Mesenteric fat pad (tissue), 1 donor: ENCODE measurements at regions not wholly inside any gene's neighbourhood (a gene's known extent, or its start where the extent isn't known, plus 50 kb on each side); places are given as distances from the start of the nearest gene placed in this dataset.
"Not testable (repeated sequence)": the region's sequence is repeated elsewhere in the genome, so short reads cannot be mapped to it uniquely, and the experiment has no call there.

Experiments
- DNase-seq: peaks from one replicate; pipeline ENCODE4 v3.0.0-alpha.2; 2020; ENCODE audit warnings: low spot score
- donor health status: DM: yes; HTN: yes; CAD: no.

GRCh38 chr6:27149150-27149549 is 98.4 kb upstream of the PRSS16 start:
- no peak for DNase-seq

DNA sequence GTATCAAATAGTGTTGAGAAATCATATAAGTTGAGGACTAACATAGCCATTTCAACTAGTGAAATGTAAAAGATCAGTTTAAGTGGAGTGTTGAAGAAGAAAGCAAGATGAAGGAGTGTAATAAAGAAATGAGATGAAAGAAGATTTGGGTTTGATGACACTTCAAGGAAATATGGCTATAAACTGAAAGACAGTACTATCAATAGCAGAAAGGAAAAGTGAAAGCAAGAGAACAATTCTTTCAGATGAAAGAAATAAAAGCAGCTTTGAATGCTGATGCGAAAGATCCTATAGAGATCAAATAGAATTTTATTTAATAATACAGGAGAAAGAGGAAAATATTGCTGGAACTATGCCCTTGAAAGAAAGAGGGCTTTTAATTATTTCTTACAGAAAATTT is 92.8 kb upstream of the PRSS16 start:
- no peak for DNase-seq

GRCh38 chr6:27156874-27157458 is 90.5 kb upstream of the PRSS16 start:
- DNase-seq: no peak

DNA sequence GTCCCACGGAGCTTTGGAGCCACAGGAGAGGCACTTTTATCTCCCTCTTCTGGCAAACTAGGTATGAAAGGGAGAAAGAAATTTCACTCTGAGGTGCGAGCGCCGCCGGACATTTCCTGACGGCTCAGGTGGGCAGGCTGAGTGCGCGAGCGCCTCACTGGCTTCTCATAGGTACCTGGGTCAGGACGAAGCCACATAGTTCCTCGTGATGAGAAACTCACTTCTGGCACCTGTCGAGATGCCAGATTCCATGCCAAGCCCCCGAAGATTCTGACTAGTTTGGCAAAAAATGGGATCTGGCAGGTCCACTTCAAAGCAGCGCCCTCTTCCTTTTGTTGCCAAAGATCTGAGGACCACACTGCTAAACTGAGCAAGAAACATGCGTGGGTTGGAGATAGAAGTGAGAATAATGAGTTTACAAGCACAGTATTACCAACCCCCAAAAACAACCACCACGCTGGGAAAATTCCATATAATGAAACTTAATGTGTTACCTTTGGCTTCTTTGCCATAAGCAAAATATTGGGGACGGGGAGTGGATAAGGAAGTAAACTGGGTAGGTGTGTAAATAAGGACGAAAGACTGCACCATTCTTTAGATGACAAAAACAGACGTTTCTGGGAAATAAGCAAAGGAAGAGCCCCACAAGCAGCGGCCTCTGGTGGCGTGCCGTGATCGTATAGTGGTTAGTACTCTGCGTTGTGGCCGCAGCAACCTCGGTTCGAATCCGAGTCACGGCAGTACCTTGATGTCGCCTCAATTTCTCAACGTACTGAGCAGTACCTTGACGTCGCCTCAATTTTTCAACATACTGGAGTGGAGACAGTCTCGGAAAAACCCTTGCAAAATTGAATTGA is 89.8 kb upstream of the PRSS16 start:
- no peak for DNase-seq

DNA sequence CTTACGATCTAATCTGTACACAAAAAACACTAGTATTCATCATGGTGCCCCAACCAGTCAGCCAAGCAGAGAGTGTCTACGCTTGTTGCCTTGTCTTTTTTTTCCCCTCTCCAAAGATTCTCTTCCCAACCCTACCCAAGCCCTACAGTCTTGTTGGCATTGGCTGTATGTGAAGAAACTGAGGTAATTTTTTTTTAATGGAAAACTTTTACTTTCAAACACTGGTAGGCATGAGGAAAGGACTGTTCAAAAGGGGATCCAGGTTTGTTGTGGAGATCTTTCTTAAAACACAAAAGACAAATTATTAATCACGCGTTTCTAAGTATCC is 89.2 kb upstream of the PRSS16 start:
- DNase-seq: no peak

- no peak for DNase-seq
Measured at GRCh38 chr6:27159725-27160124, 87.8 kb upstream of the PRSS16 start.

DNA sequence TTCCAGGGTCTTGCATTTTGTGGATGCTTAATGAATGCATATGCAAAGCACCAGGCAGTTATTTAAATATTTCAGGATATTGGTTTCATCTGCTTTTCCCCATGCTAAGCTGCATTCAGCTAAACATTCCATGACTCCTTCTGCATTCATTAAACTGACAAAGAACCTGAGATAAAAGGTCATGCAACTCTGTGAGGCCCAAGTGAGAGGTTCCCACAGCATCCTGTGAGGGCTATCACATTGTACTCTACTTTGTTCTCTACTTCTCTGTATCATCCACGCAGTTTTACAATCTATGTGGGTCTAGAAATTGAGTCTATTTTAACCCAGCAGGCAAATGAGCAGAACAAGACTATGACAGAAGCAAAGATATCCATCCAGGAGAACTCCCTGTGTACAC is 86.4 kb upstream of the PRSS16 start:
- no peak for DNase-seq

GRCh38 chr6:27161603-27161945 is 85.9 kb upstream of the PRSS16 start:
- no peak for DNase-seq

- DNase-seq: no peak
Measured at GRCh38 chr6:27161946-27162603, 85.4 kb upstream of the PRSS16 start.

- DNase-seq: no peak
Measured at GRCh38 chr6:27163834-27164233, 83.7 kb upstream of the PRSS16 start.

GRCh38 chr6:27168108-27168507 is 79.4 kb upstream of the PRSS16 start:
- no peak for DNase-seq

DNA sequence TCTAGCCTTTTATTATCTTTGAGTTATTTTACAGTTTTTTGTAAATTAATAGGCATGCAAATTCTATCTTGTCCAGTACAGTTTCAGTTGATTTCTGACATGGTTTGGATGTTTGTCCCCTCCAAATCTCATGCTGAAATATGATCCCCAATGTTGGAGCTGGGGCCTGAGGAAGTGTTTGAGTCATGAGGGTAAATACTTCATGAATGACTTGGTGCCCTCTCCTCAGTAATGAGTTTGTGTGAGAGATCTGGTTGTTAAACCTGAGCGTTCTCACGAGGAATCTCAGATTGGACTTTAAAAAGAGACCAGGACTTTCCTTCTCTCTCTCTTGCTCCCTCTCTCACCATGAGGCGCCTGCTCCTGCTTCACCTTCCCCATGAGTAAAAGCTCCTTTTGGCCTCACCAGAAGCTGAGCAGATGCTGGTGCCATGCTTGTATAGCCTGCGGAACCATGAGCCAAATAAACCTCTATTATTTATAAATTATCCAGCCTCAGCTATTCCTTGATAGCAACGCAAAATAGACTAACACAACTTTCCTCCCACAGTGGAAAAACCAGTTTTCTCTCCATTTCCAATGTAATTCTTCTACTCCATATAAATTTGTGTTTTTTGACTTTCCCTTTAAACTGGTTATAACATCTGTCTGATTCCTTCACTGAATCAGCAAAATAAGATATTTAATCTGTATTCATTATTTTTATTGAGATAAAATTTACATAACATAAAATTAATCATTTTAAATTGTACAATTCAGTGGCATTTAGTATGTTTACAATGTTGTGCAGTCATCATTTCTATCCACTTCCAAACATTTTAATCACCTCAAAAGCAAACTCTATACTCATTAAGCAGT is 78.7 kb upstream of the PRSS16 start:
- DNase-seq: no peak

GRCh38 chr6:27172524-27173231 is 74.8 kb upstream of the PRSS16 start:
- DNase-seq: not testable (repeated sequence)

DNA sequence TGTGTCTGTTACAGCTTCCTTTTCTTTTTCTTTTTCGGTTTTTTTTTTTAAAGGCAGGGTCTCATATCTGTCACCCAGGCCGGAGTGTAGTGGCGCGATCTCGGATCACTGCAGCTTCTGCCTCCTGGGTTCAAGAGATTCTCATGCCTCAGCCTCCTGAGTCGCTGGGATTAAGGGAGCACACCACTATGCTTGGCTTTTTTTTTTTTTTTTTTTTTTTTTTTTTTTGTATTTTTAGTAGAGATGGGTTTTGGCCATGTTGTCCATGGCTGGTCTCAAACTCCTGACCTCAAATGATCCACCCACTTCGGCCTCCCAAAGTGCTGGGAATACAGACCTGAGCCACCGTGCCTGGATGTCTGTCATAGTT is 74.3 kb upstream of the PRSS16 start:
- not testable (repeated sequence) for DNase-seq

DNA sequence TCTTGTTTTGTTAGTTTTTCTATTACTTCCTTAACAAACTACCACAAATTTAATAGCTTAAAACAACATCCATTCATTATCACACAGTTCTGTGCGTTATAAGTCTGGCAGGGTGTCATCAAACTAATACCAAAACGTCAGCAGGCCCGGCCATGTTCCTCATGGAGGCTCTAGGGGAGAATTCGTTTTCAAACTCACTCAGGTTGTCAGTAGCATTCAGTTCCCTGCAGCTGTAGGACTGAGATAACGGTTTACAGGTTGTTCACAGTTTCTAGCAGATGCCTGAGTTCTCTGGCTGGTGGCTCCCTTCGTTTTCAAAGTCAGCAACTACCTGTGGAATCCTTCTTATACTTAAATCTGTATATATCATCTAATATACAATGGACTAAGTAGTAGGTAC is 72.5 kb upstream of the PRSS16 start:
- DNase-seq: no peak

DNA sequence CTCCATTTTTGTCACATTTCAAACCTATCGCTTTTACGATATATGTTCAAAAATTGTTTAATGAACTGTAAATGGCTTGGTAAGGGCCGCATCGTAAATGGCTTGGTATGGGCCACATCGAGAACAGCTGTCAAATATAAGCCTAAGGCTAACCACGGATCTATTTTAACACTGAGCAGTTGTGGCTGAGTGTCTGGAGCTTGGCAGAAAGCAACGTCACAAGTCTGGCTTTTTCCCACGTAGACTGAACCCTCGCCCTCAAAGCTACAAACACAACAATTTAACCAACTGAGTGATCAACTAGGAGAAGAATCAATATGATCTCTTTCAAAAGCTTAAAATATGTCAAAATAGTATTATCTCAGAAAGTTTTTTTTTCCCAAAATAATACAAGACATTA is 71.4 kb upstream of the PRSS16 start:
- no peak for DNase-seq

GRCh38 chr6:27176523-27177484 is 70.7 kb upstream of the PRSS16 start:
- DNase-seq: no peak

- peak; percentile 92 for DNase-seq
Measured at GRCh38 chr6:27177485-27178406, 69.8 kb upstream of the PRSS16 start.

DNA sequence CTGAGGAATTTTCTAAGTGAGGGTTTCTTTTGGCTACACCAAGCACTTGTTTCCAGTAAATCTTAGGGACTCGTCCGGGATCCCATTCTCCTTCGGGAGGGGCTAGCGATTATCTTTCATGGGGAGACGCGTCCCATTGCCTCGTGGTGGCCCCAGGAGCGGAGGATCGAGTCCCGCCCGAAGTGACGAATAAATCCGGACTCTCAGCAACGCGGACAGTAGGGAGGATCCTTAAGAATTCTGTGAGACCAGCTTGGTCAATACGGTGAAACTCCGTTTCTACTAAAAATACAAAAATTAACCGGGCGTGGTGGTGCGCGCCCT is 69.1 kb upstream of the PRSS16 start:
- peak; percentile 33 for DNase-seq
